ENCODE measurements at regions not wholly inside any gene's neighbourhood (a gene's known extent, or its start where the extent isn't known, plus 50 kb on each side); places are given as distances from the start of the nearest gene placed in this dataset.

GRCh38 chr13:100879255-100879654 lies 204.7 kb upstream of the TMTC4 start:
- ChIA-PET POLR2A (no interaction called here), CTCF (no interaction called here)
- no peak for TF ChIP-seq CTCF (IDR thresholded peaks at IDR 0.05; ENCODE audit: control extremely low read depth, extremely low read depth, low read depth, missing control alignments)
- DNase-seq (ENCODE audit: extremely low spot score) = no peak

DNA sequence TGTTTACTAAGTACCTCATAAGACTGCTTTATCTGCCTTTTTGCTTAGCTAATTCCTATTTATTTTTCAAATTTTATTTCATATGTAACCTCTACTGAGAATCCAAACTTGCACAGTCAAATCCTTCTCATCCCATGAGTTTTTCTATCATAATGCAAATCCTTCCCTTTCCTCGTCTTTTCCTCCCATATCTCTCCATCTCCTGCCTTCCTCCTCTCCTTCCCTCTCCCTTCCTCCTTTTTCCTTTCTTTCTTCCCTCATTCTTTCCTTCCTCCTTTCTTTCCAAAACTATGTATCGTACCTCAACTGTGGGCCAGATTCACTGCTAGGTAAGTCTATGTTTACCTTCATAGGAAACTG lies 201.4 kb upstream of the TMTC4 start:
- DNase-seq (ENCODE audit: extremely low spot score) = no peak
- TF ChIP-seq CTCF (IDR thresholded peaks at IDR 0.05; ENCODE audit: control extremely low read depth, extremely low read depth, low read depth, missing control alignments) = no peak
- CTCF ChIA-PET = no interaction called here
- POLR2A ChIA-PET = no interaction called here

GRCh38 chr13:100875392-100876043 lies 200.9 kb upstream of the TMTC4 start:
- no peak for DNase-seq (ENCODE audit: extremely low spot score)
- no peak for TF ChIP-seq CTCF (IDR thresholded peaks at IDR 0.05; ENCODE audit: control extremely low read depth, extremely low read depth, low read depth, missing control alignments)
- CTCF ChIA-PET = no interaction called here
- POLR2A ChIA-PET = no interaction called here

DNA sequence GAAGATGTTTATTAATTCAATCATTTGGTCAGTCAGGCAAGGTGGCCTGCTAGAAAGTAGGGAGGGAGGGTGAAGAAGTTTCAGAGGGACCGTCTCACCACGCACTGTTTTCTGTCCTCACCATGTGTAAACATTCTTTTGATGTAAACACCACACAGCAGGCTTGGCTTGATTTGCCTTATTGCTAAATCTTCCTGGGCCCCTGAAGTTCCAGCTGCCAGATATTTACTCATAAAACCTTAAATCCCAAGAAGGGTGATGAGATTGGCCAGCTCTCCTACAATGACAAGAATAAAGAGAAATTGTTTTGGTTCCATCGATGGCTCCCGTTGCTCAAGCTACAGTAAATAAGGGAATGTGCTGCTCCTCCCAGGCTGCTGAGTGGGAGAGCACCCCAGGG lies 198.2 kb upstream of the TMTC4 start:
- no peak for DNase-seq (ENCODE audit: extremely low spot score)
- POLR2A ChIA-PET = no interaction called here
- no peak for TF ChIP-seq CTCF (IDR thresholded peaks at IDR 0.05; ENCODE audit: control extremely low read depth, extremely low read depth, low read depth, missing control alignments)
- CTCF ChIA-PET = interaction anchor here (1.4 kb wide), 1 partner anchor 13 kb away, joined by 3 read pairs; no protein-coding TSS in a partner anchor

DNA sequence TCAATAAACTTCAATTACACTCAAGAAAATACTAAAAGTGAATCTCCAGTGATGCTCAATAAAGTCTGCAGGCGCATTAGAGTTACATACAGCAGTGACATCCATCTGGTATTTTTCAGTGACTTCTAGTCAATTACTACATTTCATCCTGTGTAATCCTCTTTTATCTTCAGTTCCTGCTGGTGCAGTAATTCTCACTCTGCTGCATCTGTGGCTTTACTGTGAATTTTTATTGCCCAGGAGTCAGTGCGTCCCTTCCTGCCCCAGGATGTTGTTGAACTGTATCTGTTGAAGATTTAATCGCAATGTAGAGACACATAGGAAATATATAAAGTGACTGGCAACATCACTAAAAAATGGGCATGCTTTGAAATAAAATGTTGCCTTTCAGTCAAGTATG lies 196.3 kb upstream of the TMTC4 start:
- CTCF ChIA-PET = no interaction called here
- DNase-seq (ENCODE audit: extremely low spot score) = no peak
- TF ChIP-seq CTCF (IDR thresholded peaks at IDR 0.05; ENCODE audit: control extremely low read depth, extremely low read depth, low read depth, missing control alignments) = no peak
- POLR2A ChIA-PET = no interaction called here

DNA sequence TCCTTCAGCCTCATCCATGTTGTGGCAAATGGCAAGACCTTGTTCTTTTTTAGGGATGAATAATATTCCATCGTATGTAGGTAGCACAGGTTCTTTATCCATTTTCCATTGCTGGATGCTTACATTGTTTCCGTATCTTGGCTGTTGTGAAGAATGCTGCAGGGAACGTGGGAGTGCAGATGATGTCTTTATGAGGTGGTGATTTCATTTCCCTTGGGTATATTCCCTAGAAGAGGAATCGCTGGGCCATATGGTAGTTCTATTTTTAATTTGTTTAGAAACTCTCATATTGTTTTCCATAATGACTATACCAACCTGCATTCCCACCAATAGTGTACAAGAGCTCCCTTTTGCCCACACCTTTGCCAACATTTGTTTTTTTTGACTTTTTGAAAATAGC lies 186.3 kb upstream of the TMTC4 start:
- TF ChIP-seq CTCF (IDR thresholded peaks at IDR 0.05; ENCODE audit: control extremely low read depth, extremely low read depth, low read depth, missing control alignments) = no peak
- CTCF ChIA-PET = no interaction called here
- DNase-seq (ENCODE audit: extremely low spot score) = no peak
- POLR2A ChIA-PET = no interaction called here

GRCh38 chr13:100859861-100860260 lies 185.3 kb upstream of the TMTC4 start:
- ChIA-PET POLR2A (no interaction called here), CTCF (interaction anchor here (0.8 kb wide), 1 partner anchor 13 kb away, joined by 3 read pairs; no protein-coding TSS in a partner anchor)
- no peak for TF ChIP-seq CTCF (IDR thresholded peaks at IDR 0.05; ENCODE audit: control extremely low read depth, extremely low read depth, low read depth, missing control alignments)
- DNase-seq (ENCODE audit: extremely low spot score) = no peak

Data from GM10248 (cell line).